ENCODE measurements at regions not wholly inside any gene's neighbourhood (a gene's known extent, or its start where the extent isn't known, plus 50 kb on each side); places are given as distances from the start of the nearest gene placed in this dataset.
"Not testable (repeated sequence)": the region's sequence is repeated elsewhere in the genome, so short reads cannot be mapped to it uniquely, and the experiment has no call there.

- Histone ChIP-seq H3K27ac (ENCODE audit: low read length) (no peak overlapping the region), H3K9me3 (ENCODE audit: control insufficient read depth, low read depth, low read length) (no peaks in the 10 kb centered on the region)
Observed at GRCh38 chr13:61546911-61547310, 131.3 kb upstream of the PCDH20 start.

DNA sequence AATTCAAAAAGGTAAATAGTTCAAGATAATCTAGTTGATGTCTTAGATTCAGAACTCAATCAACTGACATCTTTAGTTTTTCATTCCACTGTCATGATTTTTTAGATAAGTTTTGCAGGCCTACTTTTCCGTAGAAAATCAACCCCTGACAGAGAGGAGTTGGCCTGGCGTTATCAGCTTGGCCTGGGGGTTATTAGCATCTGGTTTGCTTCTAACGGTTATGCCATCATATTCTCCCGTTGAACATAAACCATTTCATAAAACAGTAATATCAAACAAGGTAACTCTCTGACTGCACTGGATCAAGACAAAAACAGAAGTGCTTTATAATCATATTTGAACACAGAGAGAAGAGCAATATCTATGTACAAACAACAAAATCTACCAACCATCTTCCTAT is 130.8 kb upstream of the PCDH20 start:
- no peak overlapping the region for H3K27ac ChIP-seq (ENCODE audit: low read length)
- no peaks in the 10 kb centered on the region for H3K4me1 ChIP-seq (ENCODE audit: control insufficient read depth, low read depth, low read length)
- no peaks in the 10 kb centered on the region for H3K36me3 ChIP-seq (ENCODE audit: control insufficient read depth, low read depth, low read length)
- H3K27me3 ChIP-seq (ENCODE audit: control insufficient read depth, insufficient read depth, low read length), result no peaks in the 10 kb centered on the region
- no peaks in the 10 kb centered on the region for H3K9me3 ChIP-seq (ENCODE audit: control insufficient read depth, low read depth, low read length)
- no peak overlapping the region for H3K4me3 ChIP-seq (ENCODE audit: low read length)
- H3K9ac ChIP-seq (ENCODE audit: low read length), result no peak overlapping the region

More at GRCh38 chr13:61546911-61547310, 131.3 kb upstream of the PCDH20 start:
- H3K4me1 ChIP-seq (ENCODE audit: control insufficient read depth, low read depth, low read length), result no peaks in the 10 kb centered on the region
- no peaks in the 10 kb centered on the region for H3K27me3 ChIP-seq (ENCODE audit: control insufficient read depth, insufficient read depth, low read length)
- H3K9ac ChIP-seq (ENCODE audit: low read length), result no peak overlapping the region
- H3K4me3 ChIP-seq (ENCODE audit: low read length), result no peak overlapping the region
- H3K36me3 ChIP-seq (ENCODE audit: control insufficient read depth, low read depth, low read length), result no peaks in the 10 kb centered on the region

GRCh38 chr13:61536433-61536832 is 120.8 kb upstream of the PCDH20 start:
- Histone ChIP-seq H3K27me3 (ENCODE audit: control insufficient read depth, insufficient read depth, low read length) (no peaks in the 10 kb centered on the region), H3K36me3 (ENCODE audit: control insufficient read depth, low read depth, low read length) (no peaks in the 10 kb centered on the region), H3K9ac (ENCODE audit: low read length) (no peak overlapping the region), H3K9me3 (ENCODE audit: control insufficient read depth, low read depth, low read length) (no peaks in the 10 kb centered on the region), H3K4me3 (ENCODE audit: low read length) (no peak overlapping the region), H3K4me1 (ENCODE audit: control insufficient read depth, low read depth, low read length) (no peaks in the 10 kb centered on the region), H3K27ac (ENCODE audit: low read length) (no peak overlapping the region)

- Histone ChIP-seq H3K36me3 (ENCODE audit: control insufficient read depth, low read depth, low read length) (no peaks in the 10 kb centered on the region), H3K27me3 (ENCODE audit: control insufficient read depth, insufficient read depth, low read length) (no peaks in the 10 kb centered on the region), H3K9ac (ENCODE audit: low read length) (no peak overlapping the region), H3K4me1 (ENCODE audit: control insufficient read depth, low read depth, low read length) (no peaks in the 10 kb centered on the region), H3K9me3 (ENCODE audit: control insufficient read depth, low read depth, low read length) (no peaks in the 10 kb centered on the region), H3K27ac (ENCODE audit: low read length) (no peak overlapping the region), H3K4me3 (ENCODE audit: low read length) (no peak overlapping the region)
Observed at GRCh38 chr13:61531383-61532065, 115.9 kb upstream of the PCDH20 start.

DNA sequence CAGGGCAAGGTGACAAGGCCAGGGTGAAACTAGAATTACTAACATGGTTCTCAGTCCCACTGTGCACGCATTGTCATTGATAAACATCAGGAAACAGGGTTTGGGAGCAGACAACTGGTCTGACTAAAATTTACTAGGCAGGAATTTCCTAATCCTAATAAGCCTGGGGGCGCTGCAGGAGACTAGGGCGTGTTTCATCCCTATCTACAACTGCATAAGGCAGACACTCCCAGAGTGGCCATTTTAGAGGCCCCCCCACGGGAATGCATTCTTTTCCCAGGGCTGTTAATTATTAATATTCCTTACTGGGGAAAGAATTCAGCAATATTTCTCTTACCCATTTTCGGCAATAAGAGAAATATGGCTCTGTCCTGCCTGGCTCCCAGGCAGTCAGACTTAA is 103.6 kb upstream of the PCDH20 start:
- not testable (repeated sequence) for H3K9ac ChIP-seq (ENCODE audit: low read length); H3K27me3 ChIP-seq (ENCODE audit: control insufficient read depth, insufficient read depth, low read length); H3K36me3 ChIP-seq (ENCODE audit: control insufficient read depth, low read depth, low read length); H3K27ac ChIP-seq (ENCODE audit: low read length); H3K4me1 ChIP-seq (ENCODE audit: control insufficient read depth, low read depth, low read length); H3K9me3 ChIP-seq (ENCODE audit: control insufficient read depth, low read depth, low read length); H3K4me3 ChIP-seq (ENCODE audit: low read length)

DNA sequence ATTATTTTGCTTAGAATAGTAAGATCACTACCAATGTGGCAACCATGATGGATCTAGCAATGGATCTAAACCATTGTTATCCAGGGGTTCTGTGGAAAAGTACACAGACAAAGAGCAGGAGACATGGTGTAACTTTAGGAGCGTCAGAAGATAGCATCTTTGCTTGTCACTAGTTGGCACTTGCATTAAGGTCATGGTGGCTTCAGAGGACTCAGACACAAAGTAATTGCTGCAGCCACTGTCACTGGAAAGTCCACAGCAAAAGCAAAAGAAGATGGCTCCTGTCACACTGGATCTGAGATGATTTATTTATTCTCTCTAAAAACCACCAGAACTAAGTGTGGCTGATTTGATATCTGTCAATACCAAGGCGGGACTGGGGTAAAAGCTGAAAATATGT is 93.3 kb upstream of the PCDH20 start:
- H3K4me1 ChIP-seq (ENCODE audit: control insufficient read depth, low read depth, low read length), result no peaks in the 10 kb centered on the region
- no peak overlapping the region for H3K27ac ChIP-seq (ENCODE audit: low read length)
- no peak overlapping the region for H3K9ac ChIP-seq (ENCODE audit: low read length)
- H3K36me3 ChIP-seq (ENCODE audit: control insufficient read depth, low read depth, low read length), result no peaks in the 10 kb centered on the region
- H3K9me3 ChIP-seq (ENCODE audit: control insufficient read depth, low read depth, low read length), result no peaks in the 10 kb centered on the region
- H3K27me3 ChIP-seq (ENCODE audit: control insufficient read depth, insufficient read depth, low read length), result no peaks in the 10 kb centered on the region
- no peak overlapping the region for H3K4me3 ChIP-seq (ENCODE audit: low read length)

DNA sequence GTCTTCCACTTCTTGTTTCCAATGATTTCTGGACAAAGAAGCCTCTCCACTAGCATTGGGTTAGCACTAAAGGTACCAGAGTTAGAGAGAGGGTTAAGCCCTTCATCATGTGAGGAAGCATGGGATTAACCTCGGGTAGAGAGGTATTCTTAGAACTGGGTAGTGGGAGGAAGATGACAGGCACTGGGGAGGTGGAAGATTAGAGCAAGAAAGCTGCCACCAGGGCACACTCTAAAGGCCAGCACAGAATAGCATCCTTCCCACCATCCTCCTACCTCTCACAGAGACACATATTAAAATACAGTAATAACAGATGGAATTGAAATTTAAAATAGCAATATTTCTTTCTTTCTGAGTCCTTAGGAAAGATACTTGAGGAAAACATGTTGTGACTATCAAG is 84.5 kb upstream of the PCDH20 start:
- Histone ChIP-seq H3K9me3 (ENCODE audit: control insufficient read depth, low read depth, low read length) (no peaks in the 10 kb centered on the region), H3K4me1 (ENCODE audit: control insufficient read depth, low read depth, low read length) (no peaks in the 10 kb centered on the region), H3K36me3 (ENCODE audit: control insufficient read depth, low read depth, low read length) (no peaks in the 10 kb centered on the region), H3K4me3 (ENCODE audit: low read length) (no peak overlapping the region), H3K27ac (ENCODE audit: low read length) (no peak overlapping the region), H3K27me3 (ENCODE audit: control insufficient read depth, insufficient read depth, low read length) (no peaks in the 10 kb centered on the region), H3K9ac (ENCODE audit: low read length) (no peak overlapping the region)

- no peaks in the 10 kb centered on the region for H3K9me3 ChIP-seq (ENCODE audit: control insufficient read depth, low read depth, low read length)
- H3K4me1 ChIP-seq (ENCODE audit: control insufficient read depth, low read depth, low read length), result no peaks in the 10 kb centered on the region
- H3K9ac ChIP-seq (ENCODE audit: low read length), result no peak overlapping the region
- no peak overlapping the region for H3K4me3 ChIP-seq (ENCODE audit: low read length)
- no peaks in the 10 kb centered on the region for H3K27me3 ChIP-seq (ENCODE audit: control insufficient read depth, insufficient read depth, low read length)
- no peaks in the 10 kb centered on the region for H3K36me3 ChIP-seq (ENCODE audit: control insufficient read depth, low read depth, low read length)
- no peak overlapping the region for H3K27ac ChIP-seq (ENCODE audit: low read length)
Observed at GRCh38 chr13:61495648-61496047, 80.0 kb upstream of the PCDH20 start.

GRCh38 chr13:61493556-61493955 is 77.9 kb upstream of the PCDH20 start:
- H3K27ac ChIP-seq (ENCODE audit: low read length); H3K27me3 ChIP-seq (ENCODE audit: control insufficient read depth, insufficient read depth, low read length); H3K9ac ChIP-seq (ENCODE audit: low read length); H3K4me1 ChIP-seq (ENCODE audit: control insufficient read depth, low read depth, low read length); H3K4me3 ChIP-seq (ENCODE audit: low read length); H3K9me3 ChIP-seq (ENCODE audit: control insufficient read depth, low read depth, low read length); H3K36me3 ChIP-seq (ENCODE audit: control insufficient read depth, low read depth, low read length): not testable (repeated sequence)

GRCh38 chr13:61486496-61486895 is 70.8 kb upstream of the PCDH20 start:
- no peaks in the 10 kb centered on the region for H3K9me3 ChIP-seq (ENCODE audit: control insufficient read depth, low read depth, low read length)
- H3K27ac ChIP-seq (ENCODE audit: low read length), result no peak overlapping the region
- H3K4me3 ChIP-seq (ENCODE audit: low read length), result no peak overlapping the region
- no peaks in the 10 kb centered on the region for H3K36me3 ChIP-seq (ENCODE audit: control insufficient read depth, low read depth, low read length)
- H3K27me3 ChIP-seq (ENCODE audit: control insufficient read depth, insufficient read depth, low read length), result no peaks in the 10 kb centered on the region
- H3K9ac ChIP-seq (ENCODE audit: low read length), result no peak overlapping the region
- H3K4me1 ChIP-seq (ENCODE audit: control insufficient read depth, low read depth, low read length), result no peaks in the 10 kb centered on the region

DNA sequence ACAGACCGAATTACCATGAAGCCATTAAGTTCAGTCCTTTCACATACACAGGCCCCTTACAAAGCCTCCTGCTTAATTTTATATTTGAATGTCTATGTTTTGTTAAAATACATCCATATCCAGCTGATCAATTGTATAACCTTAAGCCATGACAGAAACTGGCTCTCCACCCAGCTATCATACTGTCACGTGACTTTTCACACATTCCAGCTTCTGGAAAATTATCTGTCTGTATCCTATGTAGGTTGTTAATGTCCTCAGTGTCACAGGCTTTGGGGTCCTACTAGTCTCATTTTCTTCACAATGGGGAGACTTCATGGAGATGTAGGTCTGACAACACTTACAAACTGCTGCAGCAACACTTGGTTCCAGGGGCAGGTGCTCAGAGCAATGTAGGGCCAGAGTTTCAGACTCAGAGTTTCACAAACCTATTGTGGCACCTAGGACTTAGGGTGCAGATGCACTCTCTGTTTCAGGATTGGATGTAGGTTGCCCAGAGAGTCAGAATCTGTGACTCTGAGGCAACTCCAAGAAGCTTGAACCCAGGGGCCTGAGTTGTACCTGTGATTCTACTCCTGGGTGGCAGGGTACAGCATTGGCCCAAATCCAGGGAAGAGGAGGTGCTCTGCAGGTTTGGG is 69.6 kb upstream of the PCDH20 start:
- H3K9me3 ChIP-seq (ENCODE audit: control insufficient read depth, low read depth, low read length), result no peaks in the 10 kb centered on the region
- H3K36me3 ChIP-seq (ENCODE audit: control insufficient read depth, low read depth, low read length), result no peaks in the 10 kb centered on the region
- H3K27ac ChIP-seq (ENCODE audit: low read length), result no peak overlapping the region
- no peaks in the 10 kb centered on the region for H3K4me1 ChIP-seq (ENCODE audit: control insufficient read depth, low read depth, low read length)
- H3K9ac ChIP-seq (ENCODE audit: low read length), result no peak overlapping the region
- no peak overlapping the region for H3K4me3 ChIP-seq (ENCODE audit: low read length)
- H3K27me3 ChIP-seq (ENCODE audit: control insufficient read depth, insufficient read depth, low read length), result no peaks in the 10 kb centered on the region

DNA sequence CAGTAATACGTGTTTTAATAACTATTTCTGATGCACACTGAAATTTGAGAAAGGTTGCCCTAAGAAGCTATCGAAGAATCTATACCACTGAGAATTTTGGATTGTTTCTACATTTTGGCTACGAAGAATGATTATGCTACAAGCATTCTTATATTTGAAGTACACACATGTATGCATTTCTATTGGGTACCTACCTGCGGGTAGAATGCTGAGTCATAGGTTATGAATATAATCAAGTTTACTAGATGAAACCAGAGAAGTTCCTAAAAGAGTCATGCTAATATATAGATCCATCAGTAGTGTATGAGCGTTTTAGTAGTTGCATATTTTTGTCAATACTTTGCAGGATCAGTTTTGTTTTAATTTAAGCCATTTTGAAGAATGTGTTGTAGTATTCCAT is 62.0 kb upstream of the PCDH20 start:
- H3K4me1 ChIP-seq (ENCODE audit: control insufficient read depth, low read depth, low read length), result no peaks in the 10 kb centered on the region
- no peaks in the 10 kb centered on the region for H3K27me3 ChIP-seq (ENCODE audit: control insufficient read depth, insufficient read depth, low read length)
- no peaks in the 10 kb centered on the region for H3K9me3 ChIP-seq (ENCODE audit: control insufficient read depth, low read depth, low read length)
- H3K9ac ChIP-seq (ENCODE audit: low read length), result no peak overlapping the region
- no peak overlapping the region for H3K4me3 ChIP-seq (ENCODE audit: low read length)
- no peaks in the 10 kb centered on the region for H3K36me3 ChIP-seq (ENCODE audit: control insufficient read depth, low read depth, low read length)
- H3K27ac ChIP-seq (ENCODE audit: low read length), result no peak overlapping the region
